ENCODE measurements at regions not wholly inside any gene's neighbourhood (a gene's known extent, or its start where the extent isn't known, plus 50 kb on each side); places are given as distances from the start of the nearest gene placed in this dataset.

DNA sequence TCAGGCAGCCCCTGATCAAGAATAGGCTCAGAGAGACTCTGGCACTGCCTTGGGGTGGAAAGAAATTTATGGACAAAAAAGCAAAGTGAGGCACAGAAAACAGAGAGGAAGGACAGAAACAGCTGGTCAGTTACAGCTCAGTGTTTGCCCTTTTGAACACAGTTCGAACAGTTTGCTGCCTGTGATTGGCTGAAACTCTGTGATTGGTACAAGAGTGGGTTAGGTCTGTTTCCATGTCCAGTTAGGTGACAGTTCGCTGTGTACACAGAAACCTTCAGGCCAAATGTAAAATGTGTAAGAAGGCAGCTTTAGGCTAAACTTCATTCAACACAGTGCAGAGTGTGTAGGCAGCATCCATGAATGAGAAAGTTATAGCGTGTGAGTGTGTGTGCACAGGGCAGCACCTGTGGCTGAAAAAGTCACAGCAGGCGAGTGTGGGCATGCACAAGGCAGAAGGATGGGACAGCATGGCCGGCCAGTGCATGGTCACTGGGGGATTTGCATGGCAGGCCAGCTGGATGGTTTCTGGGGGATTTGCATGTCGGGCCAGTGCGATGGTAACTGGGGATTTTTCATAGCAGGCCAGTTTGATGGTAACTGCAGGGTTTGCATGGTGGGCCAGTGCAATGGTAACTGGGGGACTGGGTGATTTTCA is 75.4 kb upstream of the FRMD1 start:
- DNase-seq = no peak

DNA sequence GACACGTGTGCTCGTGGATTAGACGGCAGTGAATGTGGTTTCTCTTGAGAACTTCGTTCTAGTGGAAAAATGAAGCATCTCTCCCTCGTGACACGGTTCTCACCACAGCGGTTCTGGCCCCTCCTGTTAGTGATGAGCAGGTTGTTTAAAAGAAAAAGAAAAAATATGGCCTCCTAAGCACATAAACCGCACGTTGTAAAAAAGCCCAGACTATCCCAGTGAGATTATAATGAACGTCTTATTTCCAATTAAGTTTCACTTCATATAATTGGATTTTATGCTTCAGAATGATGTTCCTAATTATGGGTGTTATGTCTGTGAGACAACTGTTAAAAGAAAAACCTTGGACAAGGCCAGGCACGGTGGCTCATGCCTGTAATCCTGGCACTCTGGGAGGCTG is 74.5 kb upstream of the FRMD1 start:
- no peak for DNase-seq

DNA sequence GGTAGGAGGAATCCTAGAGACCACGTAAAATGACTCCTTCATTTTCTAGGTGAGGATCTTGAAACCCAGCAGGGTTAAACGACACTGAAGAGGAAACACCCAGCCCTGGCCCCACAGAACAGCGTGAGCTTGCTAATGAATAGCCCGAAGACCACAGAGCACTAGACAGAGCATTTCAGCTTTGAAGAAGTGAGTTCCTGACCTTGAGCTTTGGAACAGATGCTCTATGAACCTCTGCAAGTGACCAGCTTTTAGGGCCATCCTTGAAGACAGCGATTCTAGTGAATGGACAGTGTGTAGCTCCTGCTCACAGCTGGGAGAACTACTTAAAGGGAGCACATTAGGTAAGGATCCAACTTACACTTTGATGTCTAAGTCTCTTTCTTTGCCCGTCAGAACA is 74.0 kb upstream of the FRMD1 start:
- DNase-seq = no peak

DNA sequence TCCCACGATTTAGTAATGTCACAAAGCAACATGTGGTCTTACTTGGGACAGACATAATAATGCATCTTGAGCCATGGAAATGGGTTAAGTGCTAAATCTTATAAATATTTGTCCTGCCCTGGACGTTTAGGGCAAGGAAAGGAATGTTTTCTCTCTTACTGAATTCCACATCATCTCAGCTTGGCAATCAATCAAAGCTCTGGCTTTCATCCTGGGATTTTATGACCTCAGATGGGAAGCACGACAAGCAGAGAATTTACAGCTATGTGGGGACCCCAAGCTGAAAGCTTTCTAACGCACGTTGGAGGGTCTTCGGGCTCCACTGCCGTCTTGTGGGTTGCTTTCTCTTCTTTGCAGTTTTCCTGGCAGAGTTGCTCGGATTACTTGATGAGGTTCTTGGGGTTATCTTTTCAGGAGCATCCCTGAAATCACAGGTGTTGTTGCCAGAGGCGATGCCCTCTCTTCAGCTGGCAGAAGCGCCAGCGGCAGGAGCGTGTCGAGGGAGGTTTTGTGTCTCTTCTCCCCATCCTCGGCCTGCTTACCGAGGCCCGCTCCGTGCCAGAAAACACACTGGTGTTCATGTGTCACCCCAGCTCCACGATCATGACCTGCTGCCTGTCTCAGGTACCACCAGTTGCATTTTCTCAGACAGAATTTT is 73.4 kb upstream of the FRMD1 start:
- no peak for DNase-seq

- DNase-seq = no peak
Observed at GRCh38 chr6:168150551-168151320, 71.7 kb upstream of the FRMD1 start.

DNA sequence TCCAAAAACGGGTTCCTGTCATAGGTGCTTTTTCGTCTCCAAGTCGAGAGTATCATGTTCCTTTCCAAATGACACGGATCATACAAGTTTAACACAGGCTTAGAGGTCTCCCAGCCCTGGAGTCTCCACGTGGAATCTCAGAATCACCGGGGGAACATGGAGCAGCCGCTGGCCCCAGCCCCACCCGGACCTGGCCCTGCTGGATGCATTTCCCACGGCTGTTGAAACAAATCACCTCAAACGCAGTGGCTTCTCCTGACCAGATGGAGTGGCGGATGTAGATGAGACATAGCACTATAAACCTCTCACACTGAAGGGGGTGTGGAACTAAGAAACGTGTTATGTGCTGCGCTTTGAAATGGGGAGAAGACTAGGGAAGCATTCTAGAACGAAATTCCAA is 70.0 kb upstream of the FRMD1 start:
- DNase-seq = no peak

- DNase-seq = no peak
Observed at GRCh38 chr6:168148231-168148849, 69.3 kb upstream of the FRMD1 start.

DNA sequence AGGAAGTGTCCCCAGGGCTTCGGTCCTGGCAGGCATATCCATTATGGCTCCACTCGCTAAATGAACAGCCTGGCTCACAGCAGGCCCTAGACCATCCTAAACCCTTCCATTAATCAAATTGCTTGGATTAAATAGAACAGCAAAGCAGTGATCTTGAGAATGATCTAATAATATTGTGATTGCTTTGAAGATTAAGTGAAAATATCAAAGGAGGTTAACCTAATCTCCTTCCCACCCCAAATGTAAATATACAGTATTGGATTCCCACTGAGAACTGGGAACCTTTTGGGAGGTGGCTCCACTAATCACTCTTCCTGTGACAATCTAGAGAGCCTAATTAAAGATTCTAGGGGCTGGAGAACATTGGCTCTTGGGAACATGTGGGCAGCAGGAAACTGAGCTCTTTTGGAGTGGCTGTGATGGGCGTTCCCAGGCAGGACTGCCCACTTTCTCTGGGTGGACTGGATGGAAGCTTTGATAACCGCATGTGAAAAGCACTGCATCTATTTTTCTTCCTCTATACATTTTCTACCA is 68.3 kb upstream of the FRMD1 start:
- DNase-seq = no peak

DNA sequence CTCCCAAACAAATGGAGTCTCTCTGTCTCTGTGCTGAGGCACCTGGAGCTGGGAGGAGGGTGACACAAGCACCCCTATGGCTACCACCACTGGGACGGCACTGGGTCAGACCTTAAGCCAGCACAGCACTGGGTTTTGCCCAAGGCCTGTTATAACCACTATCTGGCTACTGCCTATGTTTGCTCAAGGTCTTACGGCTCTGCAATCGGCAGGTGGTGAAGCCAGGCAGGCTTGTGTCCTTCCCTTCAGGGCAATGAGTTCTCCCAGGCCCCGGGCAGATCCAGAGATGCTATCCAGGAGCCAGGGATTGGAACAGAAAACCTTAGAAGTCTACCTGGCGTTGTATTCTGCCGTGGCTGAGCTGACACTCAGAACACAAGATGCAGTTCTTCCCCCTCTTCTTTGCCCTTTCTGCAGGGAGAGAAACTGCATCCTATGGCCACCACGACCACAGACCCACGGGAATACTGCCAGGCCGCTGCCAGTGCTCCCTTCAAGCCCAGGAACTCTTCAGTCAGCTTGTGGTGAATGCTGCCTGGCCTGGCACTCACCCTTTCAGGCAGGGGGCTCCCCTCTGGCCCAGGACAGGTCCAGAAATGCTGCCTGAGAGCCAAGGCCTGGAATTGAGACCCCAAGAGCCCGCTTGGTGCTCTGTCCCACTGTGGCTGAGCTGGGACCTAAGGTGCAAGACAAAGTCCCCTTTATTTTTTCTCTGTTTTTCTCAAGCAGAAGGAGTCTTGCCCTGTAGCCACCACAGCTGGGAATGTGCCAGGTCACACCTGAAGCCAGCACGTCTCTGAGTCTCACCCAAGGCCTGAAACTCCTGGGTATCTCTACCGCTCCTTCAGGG is 67.0 kb upstream of the FRMD1 start:
- no peak for DNase-seq

- no peak for DNase-seq
Observed at GRCh38 chr6:168139121-168139520, 60.1 kb upstream of the FRMD1 start.

DNA sequence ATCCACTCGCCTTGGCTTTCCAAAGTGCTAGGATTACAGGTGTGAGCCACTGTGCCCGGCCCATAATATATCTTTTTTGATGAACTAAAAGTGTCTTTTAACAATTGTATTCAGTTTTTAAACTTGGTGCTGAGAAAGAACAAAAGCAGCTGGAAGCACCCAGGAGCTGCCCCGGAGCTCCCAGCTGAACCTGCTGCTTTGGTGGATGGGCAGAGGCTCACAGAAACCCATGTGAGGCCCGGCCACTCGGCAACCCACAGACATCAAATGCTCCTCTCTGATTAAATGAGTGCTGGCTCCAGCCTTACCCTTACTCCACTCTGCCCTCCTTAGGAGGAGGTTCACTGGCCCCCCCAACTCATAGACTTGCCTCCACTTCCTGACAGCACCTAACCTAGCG is 59.4 kb upstream of the FRMD1 start:
- no peak for DNase-seq

- DNase-seq = no peak
Observed at GRCh38 chr6:168137024-168137423, 58.0 kb upstream of the FRMD1 start.

- no peak for DNase-seq
Observed at GRCh38 chr6:168136622-168137021, 57.6 kb upstream of the FRMD1 start.

GRCh38 chr6:168136001-168136400 is 57.0 kb upstream of the FRMD1 start:
- DNase-seq = no peak

DNA sequence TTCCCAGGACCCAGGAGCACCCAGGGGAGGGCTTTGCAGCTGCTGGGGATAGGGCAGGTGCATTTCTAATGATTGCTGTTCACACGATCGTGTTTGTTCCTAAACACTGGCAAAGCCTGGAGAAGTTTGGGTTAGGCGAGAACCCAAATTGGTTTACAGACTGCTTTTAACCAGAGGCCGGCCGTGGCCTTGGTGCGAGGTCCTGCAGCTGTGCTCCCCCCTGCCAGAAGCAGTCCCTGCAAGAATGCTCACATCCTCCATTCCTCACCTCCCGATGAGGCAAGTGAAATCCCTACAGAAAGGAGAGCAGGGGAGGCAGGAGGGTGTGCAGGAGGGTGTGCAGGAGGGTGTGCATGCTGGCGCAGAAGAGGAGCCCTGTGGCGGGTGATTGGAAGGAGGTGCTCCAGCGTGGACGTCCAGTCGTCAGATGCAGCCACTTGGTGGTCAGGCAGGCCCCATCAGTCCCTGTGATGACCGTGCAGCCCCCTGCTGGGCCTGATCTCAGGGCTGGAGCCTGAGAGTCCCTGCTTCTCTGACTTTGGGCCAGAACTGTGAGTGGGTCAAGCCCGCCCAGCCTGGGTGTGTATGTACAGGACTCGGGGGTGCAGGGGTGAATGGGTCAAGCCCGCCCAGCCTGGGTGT is 55.7 kb upstream of the FRMD1 start:
- no peak for DNase-seq

GRCh38 chr6:168133687-168134559 is 54.9 kb upstream of the FRMD1 start:
- DNase-seq = no peak

GRCh38 chr6:168133168-168133561 is 54.2 kb upstream of the FRMD1 start:
- no peak for DNase-seq

DNA sequence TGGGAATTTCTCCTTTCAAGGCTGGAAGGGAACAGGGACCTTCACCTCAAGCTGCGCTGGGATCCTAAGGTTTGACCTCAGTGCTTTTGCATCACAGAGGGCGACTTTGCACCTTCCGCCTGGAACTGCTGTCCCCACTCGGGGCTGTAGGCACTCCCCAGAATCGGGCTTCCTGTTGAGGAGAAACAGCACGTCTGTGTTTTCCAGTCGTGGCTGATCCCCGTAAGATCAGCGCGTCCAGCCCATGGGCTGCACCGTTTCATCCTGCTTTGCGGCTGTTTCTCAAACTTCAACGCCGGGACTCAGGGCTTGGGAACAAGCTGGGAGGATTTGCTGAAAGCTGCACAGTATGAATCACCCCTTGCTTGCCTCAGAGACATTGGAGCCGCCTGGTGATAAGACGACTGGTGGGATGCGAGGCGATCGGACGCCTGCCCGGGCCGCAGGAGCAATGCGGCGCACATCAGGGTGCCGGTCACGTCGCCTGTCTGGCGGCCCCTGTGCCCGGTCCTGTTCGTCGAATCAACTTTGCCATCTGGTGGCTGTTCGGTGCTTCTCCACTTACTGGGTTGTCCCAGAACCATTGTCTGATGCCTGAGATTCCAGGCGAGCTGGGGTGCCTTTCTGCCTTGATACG is 53.6 kb upstream of the FRMD1 start:
- DNase-seq = peak; percentile 41

DNA sequence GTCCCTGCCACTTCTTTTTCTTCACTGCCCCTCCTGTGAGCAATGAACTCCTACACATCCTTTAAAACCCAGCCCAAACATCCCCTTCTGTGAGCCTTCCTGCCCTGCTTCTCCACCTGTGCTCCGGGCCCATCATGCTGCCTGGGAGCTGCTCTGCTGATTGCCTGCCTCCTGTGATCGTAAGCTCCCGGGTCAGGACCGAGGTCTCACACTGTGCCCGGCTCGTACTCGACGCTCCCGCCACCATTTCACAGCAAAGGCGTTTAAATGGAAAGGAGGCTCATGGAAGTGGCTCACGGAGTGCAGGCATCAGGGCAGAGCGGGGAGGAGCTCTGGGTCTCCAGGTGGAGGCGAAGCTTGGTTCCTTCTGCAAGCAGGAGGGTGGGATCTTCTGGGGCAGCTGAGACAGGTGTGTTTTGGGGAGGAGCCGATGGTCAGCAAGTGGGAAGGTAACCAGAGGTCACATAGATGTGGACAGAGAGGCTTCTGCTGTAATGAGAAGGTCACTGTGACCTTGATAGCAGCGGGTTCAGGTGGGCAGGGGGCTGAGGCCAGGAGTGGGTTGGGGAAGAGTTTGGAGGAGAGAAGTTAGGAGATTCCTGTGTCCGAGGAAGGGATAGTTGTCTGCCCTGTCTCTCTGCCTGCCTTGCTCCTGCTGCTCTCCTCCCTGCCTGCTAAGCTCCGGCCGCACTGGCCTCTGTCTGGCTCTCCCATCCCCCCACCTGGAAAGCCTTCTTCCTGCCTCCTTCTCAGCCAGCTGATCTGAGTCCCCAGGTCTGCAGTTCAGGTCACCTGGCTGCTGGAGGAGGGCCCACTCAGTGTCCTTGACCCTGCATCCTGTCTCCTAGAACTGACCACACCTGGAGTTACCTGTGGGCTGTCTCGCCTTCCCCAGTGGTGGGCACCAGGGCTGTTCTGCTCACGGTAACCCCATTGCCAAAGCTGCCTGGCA is 52.7 kb upstream of the FRMD1 start:
- DNase-seq = no peak
